Epithelial cell of proximal tubule (primary cell): ENCODE measurements at regions not wholly inside any gene's neighbourhood (a gene's known extent, or its start where the extent isn't known, plus 50 kb on each side); places are given as distances from the start of the nearest gene placed in this dataset.
"Not testable (repeated sequence)": the region's sequence is repeated elsewhere in the genome, so short reads cannot be mapped to it uniquely, and the experiment has no call there.

Source experiments
- DNase-seq: peaks from one replicate; pipeline ENCODE4 v3.0.0-alpha.2; 2011; ENCODE audit warnings: low read depth
- H3K4me3 ChIP-seq: 2 replicates; pipeline ENCODE4 v1.5.1; 2011; ENCODE audit warnings: low read depth, mild to moderate bottlenecking, low read length
- CTCF ChIP-seq: conservative IDR thresholded peaks from 2 replicates; pipeline ENCODE4 v1.5.1; 2012; ENCODE audit warnings: low read depth, mild to moderate bottlenecking, low read length

DNA sequence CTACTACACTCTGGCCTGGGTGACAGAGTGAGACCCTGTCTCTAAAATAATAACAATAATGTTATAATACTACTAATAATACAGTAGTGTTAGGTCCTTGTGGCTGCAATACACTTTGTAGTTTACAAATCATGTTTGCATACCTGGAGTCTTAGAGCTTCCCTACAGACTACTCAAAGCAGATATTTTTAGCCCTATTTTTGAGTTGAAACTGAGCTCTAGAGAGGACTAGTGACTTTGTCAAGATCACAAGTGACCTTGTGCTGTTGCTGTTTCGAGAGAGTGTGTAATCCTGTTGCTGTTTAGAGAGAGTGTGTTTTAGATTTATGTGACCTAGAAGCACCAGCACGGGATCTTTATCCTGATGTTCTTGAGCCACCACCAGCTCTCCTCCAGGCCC lies 105.3 kb upstream of the RNU6-1 start:
- H3K4me3 ChIP-seq = no peak overlapping the region
- no peak for TF ChIP-seq CTCF
- DNase-seq = no peak

DNA sequence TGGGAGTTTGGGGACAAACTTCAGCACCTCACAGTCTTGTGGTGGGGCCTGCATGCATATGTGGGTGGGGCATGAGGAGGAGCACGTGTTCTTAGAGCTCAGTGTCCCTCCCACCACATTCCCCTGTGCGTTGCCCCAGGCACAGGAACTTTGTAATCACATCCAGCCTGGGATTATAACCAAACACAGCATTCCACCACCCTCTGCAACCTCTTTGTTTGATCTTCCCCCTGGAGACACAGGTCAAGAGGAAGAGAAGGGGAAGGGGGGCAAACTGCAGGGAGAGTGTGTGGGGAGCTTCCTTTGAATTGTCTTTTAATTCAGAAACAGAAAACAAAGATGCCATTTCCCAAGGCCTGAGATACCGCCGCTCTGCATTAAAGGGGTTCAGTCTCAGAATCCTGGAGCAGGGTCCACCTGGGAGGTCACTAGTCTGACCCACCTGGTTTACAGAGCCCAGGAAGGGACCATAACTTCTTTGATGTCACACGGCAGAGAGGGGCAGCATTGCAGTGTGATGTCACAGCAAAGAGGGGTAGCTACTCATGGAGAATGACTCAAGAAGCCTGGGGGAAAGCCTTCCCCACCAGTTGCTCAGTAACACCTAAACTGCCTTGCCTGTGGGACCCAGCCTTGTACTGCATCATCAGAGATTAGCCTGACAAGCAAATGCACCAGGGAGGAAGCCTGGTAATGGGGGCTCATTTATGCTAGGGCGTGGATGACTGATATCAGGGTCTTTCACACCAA lies 106.3 kb upstream of the RNU6-1 start:
- TF ChIP-seq CTCF = no peak
- DNase-seq = no peak

GRCh38 chr15:67946701-67947100 lies 106.9 kb upstream of the RNU6-1 start:
- DNase-seq = no peak
- no peak overlapping the region for H3K4me3 ChIP-seq
- no peak for TF ChIP-seq CTCF

More for the DNA sequence above, 106.3 kb upstream of the RNU6-1 start:
- no peak overlapping the region for H3K4me3 ChIP-seq

GRCh38 chr15:67947254-67948039 lies 106.7 kb upstream of the PIAS1 start:
- TF ChIP-seq CTCF = no peak
- no peak overlapping the region for H3K4me3 ChIP-seq

DNA sequence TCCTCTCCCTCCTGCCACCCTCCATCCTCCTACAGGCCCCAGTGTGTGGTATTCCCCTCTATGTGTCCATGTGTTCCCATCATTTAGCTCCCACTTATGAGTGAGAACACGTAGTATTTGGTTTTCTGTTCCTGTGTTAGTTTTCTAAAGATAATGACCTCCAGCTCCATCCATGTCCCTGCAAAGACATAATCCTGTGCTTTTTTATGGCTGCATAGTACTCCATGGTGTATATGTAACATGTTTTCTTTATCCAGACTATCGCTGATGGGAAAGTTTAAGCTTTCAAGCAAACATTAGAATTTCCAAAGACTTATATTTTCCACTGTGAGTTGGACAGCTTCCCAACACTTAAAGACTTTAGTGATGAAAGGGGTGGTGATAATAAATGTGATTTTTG lies 105.9 kb upstream of the PIAS1 start:
- TF ChIP-seq CTCF = no peak
- no peak overlapping the region for H3K4me3 ChIP-seq
- no peak for DNase-seq

More at GRCh38 chr15:67947254-67948039, 106.7 kb upstream of the PIAS1 start:
- DNase-seq = no peak

GRCh38 chr15:67951187-67951586 lies 102.9 kb upstream of the PIAS1 start:
- not testable (repeated sequence) for DNase-seq, H3K4me3 ChIP-seq

GRCh38 chr15:67953299-67953698 lies 100.8 kb upstream of the PIAS1 start:
- no peak for DNase-seq
- H3K4me3 ChIP-seq = no peak overlapping the region
- TF ChIP-seq CTCF = no peak
